SK-N-SH (cell line): ENCODE measurements at regions not wholly inside any gene's neighbourhood (a gene's known extent, or its start where the extent isn't known, plus 50 kb on each side); places are given as distances from the start of the nearest gene placed in this dataset.

ENCODE experiments used
- CTCF ChIA-PET: fragments of 300-600, 350-600 bp; formaldehyde crosslinking; extraction: SDS; loops from one replicate; lab custom pipeline; 2021; lab: Yijun Ruan, JAX
- POLR2A ChIA-PET: fragments of 350-600 bp; sonication (Branson Sonifier 250); formaldehyde crosslinking; extraction: SDS; loops from one replicate; lab custom pipeline; 2020; ENCODE audit warnings: antibody characterized with exemption, inconsistent platforms; lab: Yijun Ruan, JAX
- DNase-seq: peaks from one replicate; pipeline ENCODE4 v3.0.0; 2012
- H2AFZ ChIP-seq: fragments of 200-600 bp; sonication (generic); 2 replicates; pipeline ENCODE4 v1.8.1; 2016; ENCODE audit warnings: antibody characterized with exemption, mild to moderate bottlenecking, low read depth
- H3F3A ChIP-seq: fragments of 200-600 bp; sonication (generic); replicated peaks from 2 replicates; pipeline ENCODE3; 2016; ENCODE audit warnings: antibody characterized with exemption, mild to moderate bottlenecking; ENCODE audit not compliant: insufficient read depth
- H3K27ac ChIP-seq, 2 experiments: fragments of 200-500 bp in 1 of 2; fragments of 200-600 bp in 1 of 2; sonication (Bioruptor generic) in 1 of 2; sonication (generic), shearing (Covaris generic) in 1 of 2; 2 replicates each; pipeline versions ENCODE4 v1.5.1 to v1.6.1; 2014 to 2016; ENCODE audit warnings: low read depth in 2 of 2, inconsistent platforms in 1 of 2, low read length in 1 of 2, mild to moderate bottlenecking in 1 of 2, mixed read lengths in 1 of 2
- H3K27me3 ChIP-seq: fragments of 200-600 bp; sonication (generic), shearing (Covaris generic); 2 replicates; pipeline ENCODE4 v1.6.1; 2016; ENCODE audit warnings: mixed run types; ENCODE audit not compliant: insufficient read depth
- H3K36me3 ChIP-seq, 2 experiments: fragments of 200-500 bp in 1 of 2; fragments of 200-600 bp in 1 of 2; sonication (Bioruptor generic) in 1 of 2; sonication (generic) in 1 of 2; replicated peaks in 1 of 2; 2 replicates each; pipeline versions ENCODE3 to v1.5.1; 2014 to 2016; ENCODE audit warnings: low read length in 1 of 2, mild to moderate bottlenecking in 1 of 2; ENCODE audit not compliant: insufficient read depth in 2 of 2, control insufficient read depth in 1 of 2
- H3K4me1 ChIP-seq, 2 experiments: fragments of 200-500 bp in 1 of 2; fragments of 200-600 bp in 1 of 2; sonication (Bioruptor generic) in 1 of 2; sonication (generic), shearing (Covaris generic) in 1 of 2; 2 replicates each; pipeline versions ENCODE4 v1.5.1 to v1.6.1; 2014 to 2016; ENCODE audit warnings: low read depth in 1 of 2, low read length in 1 of 2, mixed run types in 1 of 2; ENCODE audit not compliant: insufficient read depth in 2 of 2, control insufficient read depth in 1 of 2
- H3K4me2 ChIP-seq: fragments of 200-600 bp; sonication (generic), shearing (Covaris generic); 2 replicates; pipeline ENCODE4 v1.6.1; 2017; ENCODE audit warnings: mixed run types
- H3K4me3 ChIP-seq, 2 experiments: fragments of 200-500 bp in 1 of 2; fragments of 200-600 bp in 1 of 2; sonication (Bioruptor generic) in 1 of 2; sonication (generic), shearing (Covaris generic) in 1 of 2; 2 replicates each; pipeline versions ENCODE4 v1.5.1 to v1.8.1; 2014 to 2016; ENCODE audit warnings: low read depth in 2 of 2, inconsistent platforms in 1 of 2, low read length in 1 of 2, mild to moderate bottlenecking in 1 of 2, mixed read lengths in 1 of 2, moderate library complexity in 1 of 2
- H3K79me2 ChIP-seq: fragments of 200-600 bp; sonication (generic); 2 replicates; pipeline ENCODE4 v1.8.1; 2017; ENCODE audit warnings: mild to moderate bottlenecking; ENCODE audit not compliant: insufficient read depth
- H3K9ac ChIP-seq: fragments of 200-600 bp; sonication (generic); 2 replicates; pipeline ENCODE4 v1.6.1; 2017; ENCODE audit warnings: mixed run types
- H3K9me2 ChIP-seq: fragments of 200-600 bp; sonication (generic); 2 replicates; pipeline ENCODE4 v1.6.1; 2017; ENCODE audit warnings: mixed run types
- H3K9me3 ChIP-seq: fragments of 200-600 bp; sonication (generic); 2 replicates; pipeline ENCODE4 v1.6.1; 2017; ENCODE audit warnings: mixed run types, mild to moderate bottlenecking, moderate library complexity
- H4K20me1 ChIP-seq: fragments of 200-600 bp; sonication (generic); 2 replicates; pipeline ENCODE4 v1.6.1; 2017; ENCODE audit warnings: mild to moderate bottlenecking, mixed run types; ENCODE audit not compliant: insufficient read depth
- CTCF ChIP-seq: fragments of 200-600 bp; sonication (generic); IDR thresholded peaks from 2 replicates; pipeline ENCODE4 v1.6.1; 2017; ENCODE audit warnings: antibody characterized with exemption, mild to moderate bottlenecking, moderate library complexity
- EZH2phosphoT487 ChIP-seq: fragments of 200-600 bp; sonication (generic); IDR thresholded peaks from 2 replicates; pipeline ENCODE4 v1.6.1; 2017; ENCODE audit warnings: low read depth, mixed run types, mild to moderate bottlenecking, antibody characterized with exemption, moderate library complexity, borderline replicate concordance
- FOXJ3 ChIP-seq: sonication (generic); formaldehyde crosslinking; IDR thresholded peaks from 2 replicates; pipeline ENCODE4 v1.5.1; 2020; ENCODE audit warnings: mild to moderate bottlenecking, missing genetic modification reagents
- GABPA ChIP-seq: IDR thresholded peaks from 2 replicates; pipeline ENCODE4 v1.4.0; 2012; ENCODE audit warnings: low read depth, mild to moderate bottlenecking
- GATA2 ChIP-seq: sonication (generic); formaldehyde crosslinking; IDR thresholded peaks from 2 replicates; pipeline ENCODE4 v1.5.0; 2020; ENCODE audit warnings: mild to moderate bottlenecking, missing genetic modification reagents
- MXI1 ChIP-seq: IDR thresholded peaks from 2 replicates; pipeline ENCODE4 v1.6.1; 2012; ENCODE audit warnings: mild to moderate bottlenecking, low read depth, low read length, improper control_type of control experiment
- NRF1 ChIP-seq: IDR thresholded peaks from 2 replicates; pipeline ENCODE4 v1.6.1; 2012; ENCODE audit warnings: low read depth, mild to moderate bottlenecking, low read length
- PBX3 ChIP-seq: IDR thresholded peaks from 2 replicates; pipeline ENCODE4; 2012
- POLR2AphosphoS5 ChIP-seq: IDR thresholded peaks from 2 replicates; pipeline ENCODE4 v1.6.1; 2012; ENCODE audit warnings: low read depth, low read length
- REST ChIP-seq: IDR thresholded peaks from 2 replicates; pipeline ENCODE4 v1.6.1; 2012; ENCODE audit warnings: mild to moderate bottlenecking, low read depth, low read length, moderate library complexity
- RFX5 ChIP-seq: IDR thresholded peaks from 2 replicates; pipeline ENCODE4 v1.6.1; 2012; ENCODE audit warnings: mild to moderate bottlenecking, improper control_type of control experiment, low read length
- RXRA ChIP-seq: IDR thresholded peaks from 2 replicates; pipeline ENCODE4 v1.4.0; 2012; ENCODE audit warnings: low read depth, mild to moderate bottlenecking, borderline replicate concordance
- TAF1 ChIP-seq: IDR thresholded peaks from 2 replicates; pipeline ENCODE4 v1.6.1; 2012; ENCODE audit warnings: low read depth, mild to moderate bottlenecking, low read length, moderate library complexity, borderline replicate concordance
- TCF12 ChIP-seq: IDR thresholded peaks from 2 replicates; pipeline ENCODE4 v1.4.0; 2012
- WGBS: methylation state at CpG from one replicate; pipeline ENCODE4 v1.1.6; 2017; ENCODE audit warnings: low lambda C conversion rate; 5-methylcytosine and 5-hydroxymethylcytosine counted together
- TF ChIP-seq, protein P1 (sequence below): IDR thresholded peaks from 2 replicates; pipeline ENCODE4 v1.4.0; 2012; ENCODE audit warnings: low read depth, borderline replicate concordance

DNA sequence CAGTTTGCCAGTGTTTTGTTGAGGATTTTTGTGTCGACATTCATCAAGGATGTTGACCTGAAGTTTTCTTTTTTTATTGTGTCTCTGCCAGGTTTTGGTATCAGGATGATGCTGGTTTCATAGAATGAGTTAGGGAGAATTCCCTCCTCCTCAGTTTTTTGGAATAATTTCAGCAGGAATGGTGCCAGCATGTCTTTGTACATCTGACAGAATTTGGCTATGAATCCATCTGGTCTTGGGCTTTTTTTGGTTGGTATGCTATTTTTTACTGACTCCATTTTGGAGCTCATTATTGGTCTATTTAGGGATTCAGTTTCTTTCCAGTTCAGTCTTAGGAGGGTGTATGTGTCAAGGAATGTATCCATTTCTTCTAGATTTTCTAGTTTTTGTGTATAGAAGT, 320.0 kb upstream of the PPP2R3A start (continued):
- no peak for TF ChIP-seq RFX5
- no peak for TF ChIP-seq GATA2 (CRISPR knock-in tag)
- no peak for TF ChIP-seq FOXJ3 (CRISPR knock-in tag)
- TF ChIP-seq NRF1 = no peak
- TF ChIP-seq RXRA = no peak
- no peak for TF ChIP-seq TAF1
- TF ChIP-seq REST = no peak
- TF ChIP-seq TCF12 = no peak

GRCh38 chr3:135646873-135647272, 318.7 kb upstream of the PPP2R3A start:
- H3K27me3 ChIP-seq = no peaks in the 10 kb centered on the region
- no peaks in the 10 kb centered on the region for H3K36me3 ChIP-seq
- TF ChIP-seq PBX3 = no peak
- TF ChIP-seq RXRA = no peak
- no peak for TF ChIP-seq MXI1
- TF ChIP-seq, protein P1, sequence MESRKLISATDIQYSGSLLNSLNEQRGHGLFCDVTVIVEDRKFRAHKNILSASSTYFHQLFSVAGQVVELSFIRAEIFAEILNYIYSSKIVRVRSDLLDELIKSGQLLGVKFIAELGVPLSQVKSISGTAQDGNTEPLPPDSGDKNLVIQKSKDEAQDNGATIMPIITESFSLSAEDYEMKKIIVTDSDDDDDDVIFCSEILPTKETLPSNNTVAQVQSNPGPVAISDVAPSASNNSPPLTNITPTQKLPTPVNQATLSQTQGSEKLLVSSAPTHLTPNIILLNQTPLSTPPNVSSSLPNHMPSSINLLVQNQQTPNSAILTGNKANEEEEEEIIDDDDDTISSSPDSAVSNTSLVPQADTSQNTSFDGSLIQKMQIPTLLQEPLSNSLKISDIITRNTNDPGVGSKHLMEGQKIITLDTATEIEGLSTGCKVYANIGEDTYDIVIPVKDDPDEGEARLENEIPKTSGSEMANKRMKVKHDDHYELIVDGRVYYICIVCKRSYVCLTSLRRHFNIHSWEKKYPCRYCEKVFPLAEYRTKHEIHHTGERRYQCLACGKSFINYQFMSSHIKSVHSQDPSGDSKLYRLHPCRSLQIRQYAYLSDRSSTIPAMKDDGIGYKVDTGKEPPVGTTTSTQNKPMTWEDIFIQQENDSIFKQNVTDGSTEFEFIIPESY = no peak
- no peak for TF ChIP-seq GABPA
- TF ChIP-seq NRF1 = no peak
- TF ChIP-seq CTCF = no peak
- no peak for TF ChIP-seq EZH2phosphoT487
- no peak for TF ChIP-seq POLR2AphosphoS5
- no peak overlapping the region for H3K4me2 ChIP-seq
- H3K9me3 ChIP-seq = no peaks in the 10 kb centered on the region
- no peaks in the 10 kb centered on the region for H3K9me2 ChIP-seq
- POLR2A ChIA-PET = no interaction called here
- no peak overlapping the region for H3K27ac ChIP-seq
- CTCF ChIA-PET = no interaction called here
- 8% methylated on average over 1 of the region's 1 CpG for WGBS
- no peak overlapping the region for H3K9ac ChIP-seq
- H3K4me3 ChIP-seq = no peak overlapping the region
- H3F3A ChIP-seq = no peaks in the 10 kb centered on the region
- no peaks in the 10 kb centered on the region for H4K20me1 ChIP-seq
- H3K79me2 ChIP-seq = no peaks in the 10 kb centered on the region
- no peak for DNase-seq
- no peak overlapping the region for H2AFZ ChIP-seq
- no peaks in the 10 kb centered on the region for H3K4me1 ChIP-seq
